ENCODE measurements at regions not wholly inside any gene's neighbourhood (a gene's known extent, or its start where the extent isn't known, plus 50 kb on each side); places are given as distances from the start of the nearest gene placed in this dataset.

- peaks cover 2% of the 10 kb centered on the region for H3K4me1 Mint-ChIP-seq
- ATAC-seq (ENCODE audit: low read depth) (no peak), DNase-seq (no peak)
- H3K36me3 Mint-ChIP-seq = no peaks in the 10 kb centered on the region
- no peak overlapping the region for H3K27ac Mint-ChIP-seq
- H3K9me3 Mint-ChIP-seq = no peaks in the 10 kb centered on the region
- no peak overlapping the region for H3K4me3 Mint-ChIP-seq
- POLR2A ChIA-PET = no interaction called here
- H3K27me3 Mint-ChIP-seq = no peaks in the 10 kb centered on the region
Measured at GRCh38 chr9:135365013-135365768, 114.4 kb upstream of the PPP1R26 start.

GRCh38 chr9:135366104-135366503, 113.5 kb upstream of the PPP1R26 start:
- POLR2A ChIA-PET = no interaction called here
- H3K4me1 Mint-ChIP-seq = no peaks in the 10 kb centered on the region
- ATAC-seq (ENCODE audit: low read depth) (no peak), DNase-seq (no peak)
- no peaks in the 10 kb centered on the region for H3K36me3 Mint-ChIP-seq
- H3K4me3 Mint-ChIP-seq = no peak overlapping the region
- H3K27me3 Mint-ChIP-seq = no peaks in the 10 kb centered on the region
- no peak overlapping the region for H3K27ac Mint-ChIP-seq
- no peaks in the 10 kb centered on the region for H3K9me3 Mint-ChIP-seq

- no peaks in the 10 kb centered on the region for H3K4me1 Mint-ChIP-seq
- H3K27ac Mint-ChIP-seq = no peak overlapping the region
- H3K36me3 Mint-ChIP-seq = no peaks in the 10 kb centered on the region
- no peaks in the 10 kb centered on the region for H3K27me3 Mint-ChIP-seq
- DNase-seq = no peak
- no peaks in the 10 kb centered on the region for H3K9me3 Mint-ChIP-seq
- ATAC-seq (ENCODE audit: low read depth) = no peak
- H3K4me3 Mint-ChIP-seq = no peak overlapping the region
- POLR2A ChIA-PET = no interaction called here
Measured at GRCh38 chr9:135369412-135369990, 110.1 kb upstream of the PPP1R26 start.

- Mint-ChIP-seq H3K4me3 (no peak overlapping the region), H3K27me3 (no peaks in the 10 kb centered on the region), H3K4me1 (no peaks in the 10 kb centered on the region), H3K36me3 (no peaks in the 10 kb centered on the region), H3K9me3 (no peaks in the 10 kb centered on the region), H3K27ac (no peak overlapping the region)
- no peak for ATAC-seq (ENCODE audit: low read depth)
- no peak for DNase-seq
- POLR2A ChIA-PET = no interaction called here
Measured at GRCh38 chr9:135370411-135371375, 108.9 kb upstream of the PPP1R26 start.

- no peaks in the 10 kb centered on the region for H3K4me1 Mint-ChIP-seq
- POLR2A ChIA-PET = no interaction called here
Measured at GRCh38 chr9:135371535-135371934, 108.0 kb upstream of the PPP1R26 start.

GRCh38 chr9:135372036-135372435, 107.5 kb upstream of the PPP1R26 start:
- DNase-seq (no peak), ATAC-seq (ENCODE audit: low read depth) (no peak)
- Mint-ChIP-seq H3K27me3 (no peaks in the 10 kb centered on the region), H3K4me1 (no peaks in the 10 kb centered on the region), H3K9me3 (no peaks in the 10 kb centered on the region), H3K4me3 (no peak overlapping the region), H3K36me3 (no peaks in the 10 kb centered on the region), H3K27ac (no peak overlapping the region)
- POLR2A ChIA-PET = no interaction called here

More at GRCh38 chr9:135371535-135371934, 108.0 kb upstream of the PPP1R26 start:
- H3K36me3 Mint-ChIP-seq = no peaks in the 10 kb centered on the region
- no peaks in the 10 kb centered on the region for H3K9me3 Mint-ChIP-seq
- DNase-seq = no peak
- H3K27ac Mint-ChIP-seq = no peak overlapping the region
- no peak overlapping the region for H3K4me3 Mint-ChIP-seq
- no peak for ATAC-seq (ENCODE audit: low read depth)
- no peaks in the 10 kb centered on the region for H3K27me3 Mint-ChIP-seq

GRCh38 chr9:135372501-135373008, 107.0 kb upstream of the PPP1R26 start:
- Mint-ChIP-seq H3K27me3 (no peaks in the 10 kb centered on the region), H3K4me1 (no peaks in the 10 kb centered on the region), H3K4me3 (no peak overlapping the region), H3K27ac (no peak overlapping the region), H3K36me3 (no peaks in the 10 kb centered on the region), H3K9me3 (no peaks in the 10 kb centered on the region)
- DNase-seq (no peak), ATAC-seq (ENCODE audit: low read depth) (no peak)
- POLR2A ChIA-PET = no interaction called here

GRCh38 chr9:135373151-135373685, 106.4 kb upstream of the PPP1R26 start:
- POLR2A ChIA-PET = no interaction called here
- Mint-ChIP-seq H3K4me1 (no peaks in the 10 kb centered on the region), H3K36me3 (no peaks in the 10 kb centered on the region)

GRCh38 chr9:135373820-135374219, 105.8 kb upstream of the PPP1R26 start:
- H3K4me1 Mint-ChIP-seq = no peaks in the 10 kb centered on the region
- no peaks in the 10 kb centered on the region for H3K9me3 Mint-ChIP-seq
- no peak for ATAC-seq (ENCODE audit: low read depth)
- no peaks in the 10 kb centered on the region for H3K36me3 Mint-ChIP-seq
- DNase-seq = no peak
- H3K4me3 Mint-ChIP-seq = no peak overlapping the region
- POLR2A ChIA-PET = no interaction called here
- H3K27me3 Mint-ChIP-seq = no peaks in the 10 kb centered on the region
- no peak overlapping the region for H3K27ac Mint-ChIP-seq

More at GRCh38 chr9:135373151-135373685, 106.4 kb upstream of the PPP1R26 start:
- Mint-ChIP-seq H3K4me3 (no peak overlapping the region), H3K27me3 (no peaks in the 10 kb centered on the region), H3K27ac (no peak overlapping the region), H3K9me3 (no peaks in the 10 kb centered on the region)
- DNase-seq (no peak), ATAC-seq (ENCODE audit: low read depth) (no peak)

GRCh38 chr9:135374591-135374990, 105.0 kb upstream of the PPP1R26 start:
- no peak overlapping the region for H3K4me3 Mint-ChIP-seq
- no peaks in the 10 kb centered on the region for H3K27me3 Mint-ChIP-seq
- H3K27ac Mint-ChIP-seq = no peak overlapping the region
- H3K9me3 Mint-ChIP-seq = no peaks in the 10 kb centered on the region
- no peaks in the 10 kb centered on the region for H3K4me1 Mint-ChIP-seq
- ATAC-seq (ENCODE audit: low read depth) = no peak
- H3K36me3 Mint-ChIP-seq = no peaks in the 10 kb centered on the region
- DNase-seq = no peak
- POLR2A ChIA-PET = no interaction called here

- no peak overlapping the region for H3K27ac Mint-ChIP-seq
- no peaks in the 10 kb centered on the region for H3K4me1 Mint-ChIP-seq
- ATAC-seq (ENCODE audit: low read depth) (no peak), DNase-seq (no peak)
- POLR2A ChIA-PET = no interaction called here
- H3K27me3 Mint-ChIP-seq = no peaks in the 10 kb centered on the region
- no peak overlapping the region for H3K4me3 Mint-ChIP-seq
- no peaks in the 10 kb centered on the region for H3K36me3 Mint-ChIP-seq
- H3K9me3 Mint-ChIP-seq = no peaks in the 10 kb centered on the region
Measured at GRCh38 chr9:135375001-135375400, 104.6 kb upstream of the PPP1R26 start.

GRCh38 chr9:135376511-135377265, 102.9 kb upstream of the PPP1R26 start:
- H3K4me1 Mint-ChIP-seq = no peaks in the 10 kb centered on the region
- no peaks in the 10 kb centered on the region for H3K36me3 Mint-ChIP-seq
- no peak overlapping the region for H3K4me3 Mint-ChIP-seq
- H3K27me3 Mint-ChIP-seq = no peaks in the 10 kb centered on the region
- no peak for DNase-seq
- no peak overlapping the region for H3K27ac Mint-ChIP-seq
- H3K9me3 Mint-ChIP-seq = no peaks in the 10 kb centered on the region
- POLR2A ChIA-PET = no interaction called here
- no peak for ATAC-seq (ENCODE audit: low read depth)

- no peaks in the 10 kb centered on the region for H3K4me1 Mint-ChIP-seq
- H3K4me3 Mint-ChIP-seq = no peak overlapping the region
- no peak overlapping the region for H3K27ac Mint-ChIP-seq
- ATAC-seq (ENCODE audit: low read depth) (no peak), DNase-seq (no peak)
- no peaks in the 10 kb centered on the region for H3K36me3 Mint-ChIP-seq
- POLR2A ChIA-PET = no interaction called here
- H3K9me3 Mint-ChIP-seq = no peaks in the 10 kb centered on the region
- no peaks in the 10 kb centered on the region for H3K27me3 Mint-ChIP-seq
Measured at GRCh38 chr9:135377431-135377830, 102.2 kb upstream of the PPP1R26 start.
